ENCODE measurements at regions not wholly inside any gene's neighbourhood (a gene's known extent, or its start where the extent isn't known, plus 50 kb on each side); places are given as distances from the start of the nearest gene placed in this dataset.

DNA sequence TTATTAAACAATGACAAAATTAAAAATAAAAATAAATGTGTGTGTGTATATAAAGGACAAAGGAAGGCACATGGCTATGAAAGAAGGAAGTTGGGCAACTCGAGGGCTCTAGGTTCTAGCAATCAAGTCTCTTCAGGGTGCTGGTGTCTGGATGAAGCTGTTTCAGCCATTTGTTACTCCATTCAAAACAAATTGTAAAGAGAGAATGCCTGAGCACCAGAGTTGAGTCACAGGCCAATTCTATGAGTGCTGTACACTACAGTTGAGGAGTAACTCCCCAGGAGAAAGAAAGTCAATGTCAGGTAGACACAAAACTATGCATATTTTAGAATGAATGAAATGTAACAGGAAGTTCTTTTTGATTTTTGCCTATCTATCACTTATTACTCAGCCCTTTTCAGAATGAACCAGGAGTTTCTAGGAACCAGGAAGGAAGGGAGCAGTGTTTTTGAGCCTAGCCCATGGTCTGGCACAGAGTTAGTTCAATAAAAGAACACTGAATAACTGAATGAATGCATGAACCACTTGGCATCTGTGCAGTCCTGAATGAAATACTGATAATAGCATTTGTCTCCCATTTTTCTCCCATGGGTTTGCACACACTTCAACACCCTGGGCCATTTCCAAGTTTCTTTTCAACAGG, 151.7 kb upstream of the CPEB2 start:
- no peaks in the 10 kb centered on the region for H3K4me1 ChIP-seq
- no peak for DNase-seq
- intact Hi-C loops (cut with DNase I; ENCODE audit: low total_unique reads) = no loop called here

DNA sequence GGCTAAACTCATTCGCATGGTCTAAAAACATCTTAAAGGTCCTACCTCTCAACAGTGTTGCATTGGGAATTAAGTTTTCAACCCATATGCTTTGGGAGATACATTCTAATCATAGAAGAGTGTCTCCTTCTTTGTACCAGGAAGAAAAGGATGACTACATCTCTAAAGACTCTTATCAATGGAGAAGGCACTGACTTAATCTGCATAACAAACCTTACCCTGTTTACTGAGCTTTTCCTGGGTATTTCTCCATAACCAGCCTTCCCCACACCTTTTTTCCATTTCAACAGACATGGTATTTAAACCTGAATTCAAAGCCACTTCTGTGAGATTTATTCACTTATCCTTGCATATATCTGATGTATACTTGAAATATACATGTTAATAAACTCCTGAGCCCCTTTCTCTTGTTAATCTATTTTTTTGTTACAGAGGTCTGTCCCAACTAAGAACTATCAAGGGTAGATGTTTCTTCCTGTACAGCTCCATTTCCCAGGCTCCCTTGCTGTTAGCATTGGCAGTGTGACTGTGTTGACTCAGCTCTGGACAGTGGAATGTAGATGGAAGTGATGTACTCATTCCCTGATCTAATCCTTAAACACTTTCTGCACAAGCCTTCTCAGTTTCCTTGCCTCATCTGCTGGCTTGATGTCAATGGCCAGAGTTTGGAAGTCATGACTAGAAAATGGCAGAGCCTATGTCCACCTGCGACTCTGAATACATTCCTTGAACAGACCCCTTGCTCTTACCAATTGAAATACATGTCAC, 148.9 kb upstream of the CPEB2 start:
- WGBS, 5 donors = 90 to 94% (median 91%) methylated on average over 2 of the region's 2 CpGs
- H3K27me3 ChIP-seq (replicated peaks in 1 of 7) = no peaks in the 10 kb centered on the region
- intact Hi-C loops (cut with DNase I; ENCODE audit: low total_unique reads) = no loop called here
- no peak overlapping the region for H3K4me3 ChIP-seq
- DNase-seq = no peak
- no peaks in the 10 kb centered on the region for H3K36me3 ChIP-seq
- TF ChIP-seq, protein P1, sequence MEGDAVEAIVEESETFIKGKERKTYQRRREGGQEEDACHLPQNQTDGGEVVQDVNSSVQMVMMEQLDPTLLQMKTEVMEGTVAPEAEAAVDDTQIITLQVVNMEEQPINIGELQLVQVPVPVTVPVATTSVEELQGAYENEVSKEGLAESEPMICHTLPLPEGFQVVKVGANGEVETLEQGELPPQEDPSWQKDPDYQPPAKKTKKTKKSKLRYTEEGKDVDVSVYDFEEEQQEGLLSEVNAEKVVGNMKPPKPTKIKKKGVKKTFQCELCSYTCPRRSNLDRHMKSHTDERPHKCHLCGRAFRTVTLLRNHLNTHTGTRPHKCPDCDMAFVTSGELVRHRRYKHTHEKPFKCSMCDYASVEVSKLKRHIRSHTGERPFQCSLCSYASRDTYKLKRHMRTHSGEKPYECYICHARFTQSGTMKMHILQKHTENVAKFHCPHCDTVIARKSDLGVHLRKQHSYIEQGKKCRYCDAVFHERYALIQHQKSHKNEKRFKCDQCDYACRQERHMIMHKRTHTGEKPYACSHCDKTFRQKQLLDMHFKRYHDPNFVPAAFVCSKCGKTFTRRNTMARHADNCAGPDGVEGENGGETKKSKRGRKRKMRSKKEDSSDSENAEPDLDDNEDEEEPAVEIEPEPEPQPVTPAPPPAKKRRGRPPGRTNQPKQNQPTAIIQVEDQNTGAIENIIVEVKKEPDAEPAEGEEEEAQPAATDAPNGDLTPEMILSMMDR (IDR thresholded peaks at IDR 0.05 in 8 of 11, conservative IDR thresholded peaks at IDR 0.05 in 3 of 11) = no peak
- TF ChIP-seq POLR2AphosphoS5 (IDR thresholded peaks at IDR 0.05) = no peak
- no peak for TF ChIP-seq POLR2A (IDR thresholded peaks at IDR 0.05)
- no peaks in the 10 kb centered on the region for H3K9me3 ChIP-seq
- no peak overlapping the region for H3K27ac ChIP-seq
- H3K4me1 ChIP-seq = peaks cover 0 to 13% (median 0%) of the 10 kb centered on the region in 6 donors

More for the DNA sequence above, 151.7 kb upstream of the CPEB2 start:
- TF ChIP-seq POLR2AphosphoS5 (IDR thresholded peaks at IDR 0.05) = no peak
- TF ChIP-seq, protein P1 (IDR thresholded peaks at IDR 0.05 in 8 of 11, conservative IDR thresholded peaks at IDR 0.05 in 3 of 11) = no peak
- no peak for TF ChIP-seq POLR2A (IDR thresholded peaks at IDR 0.05)
- Histone ChIP-seq H3K36me3 (no peaks in the 10 kb centered on the region), H3K27me3 (replicated peaks in 1 of 7) (no peaks in the 10 kb centered on the region), H3K27ac (no peak overlapping the region), H3K9me3 (no peaks in the 10 kb centered on the region), H3K4me3 (no peak overlapping the region)
- 30 to 58% (median 35%) methylated on average over 1 of the region's 1 CpG for WGBS, 5 donors

DNA sequence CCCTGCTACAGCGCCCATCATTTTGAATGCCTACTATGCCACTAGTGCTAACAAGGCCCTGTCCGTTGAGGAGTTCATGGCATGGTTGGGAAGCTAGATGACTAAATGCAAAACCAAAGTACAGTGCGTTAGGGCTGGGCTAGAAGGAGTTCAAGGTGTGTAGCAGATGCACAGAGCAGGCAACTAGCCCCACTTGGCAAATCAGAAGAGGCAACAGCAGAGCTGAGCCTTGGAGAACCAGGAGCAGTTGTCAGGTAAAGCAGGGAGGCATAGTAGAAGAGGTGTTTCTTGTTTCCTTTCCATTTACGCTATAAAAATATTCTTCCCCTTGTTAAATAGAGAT, 146.6 kb upstream of the CPEB2 start:
- DNase-seq = no peak
- H3K4me3 ChIP-seq = no peak overlapping the region
- 66 to 88% (median 84%) methylated on average over 4 of the region's 4 CpGs for WGBS, 5 donors
- H3K36me3 ChIP-seq = no peaks in the 10 kb centered on the region
- no peaks in the 10 kb centered on the region for H3K27me3 ChIP-seq (replicated peaks in 1 of 7)
- intact Hi-C loops (cut with DNase I; ENCODE audit: low total_unique reads) = no loop called here
- H3K27ac ChIP-seq = no peak overlapping the region
- H3K4me1 ChIP-seq = peaks cover 0 to 13% (median 0%) of the 10 kb centered on the region in 6 donors
- TF ChIP-seq POLR2A (IDR thresholded peaks at IDR 0.05) = no peak
- TF ChIP-seq, protein P1 (IDR thresholded peaks at IDR 0.05 in 8 of 11, conservative IDR thresholded peaks at IDR 0.05 in 3 of 11) = no peak
- no peaks in the 10 kb centered on the region for H3K9me3 ChIP-seq

Measured in spleen (tissue), 11 donors.